ENCODE measurements at regions not wholly inside any gene's neighbourhood (a gene's known extent, or its start where the extent isn't known, plus 50 kb on each side); places are given as distances from the start of the nearest gene placed in this dataset.

GRCh38 chr2:126444512-126444911 is 211.4 kb upstream of the GYPC start:
- no peak for DNase-seq

- DNase-seq = no peak
These were observed 209.8 kb upstream of the GYPC start for GRCh38 chr2:126446106-126446695.

- DNase-seq = no peak
These were observed 207.3 kb upstream of the GYPC start for GRCh38 chr2:126448611-126449010.

GRCh38 chr2:126449677-126450076 is 206.3 kb upstream of the GYPC start:
- no peak for DNase-seq

GRCh38 chr2:126463892-126464674 is 191.9 kb upstream of the GYPC start:
- DNase-seq = no peak

- DNase-seq = no peak
These were observed 188.4 kb upstream of the GYPC start for GRCh38 chr2:126467367-126468054.

- DNase-seq = no peak
These were observed 180.9 kb upstream of the GYPC start for GRCh38 chr2:126475031-126475430.

- DNase-seq = no peak
These were observed 179.3 kb upstream of the GYPC start for GRCh38 chr2:126476691-126477090.

GRCh38 chr2:126480033-126480432 is 175.9 kb upstream of the GYPC start:
- no peak for DNase-seq

GRCh38 chr2:126482582-126483464 is 173.1 kb upstream of the GYPC start:
- DNase-seq = no peak

GRCh38 chr2:126494593-126494992 is 161.4 kb upstream of the GYPC start:
- DNase-seq = no peak

- DNase-seq = no peak
These were observed 160.8 kb upstream of the GYPC start for GRCh38 chr2:126495189-126495588.

GRCh38 chr2:126496493-126496892 is 159.5 kb upstream of the GYPC start:
- DNase-seq = no peak

GRCh38 chr2:126503476-126503875 is 152.5 kb upstream of the GYPC start:
- no peak for DNase-seq

GRCh38 chr2:126504949-126505348 is 151.0 kb upstream of the GYPC start:
- no peak for DNase-seq

- DNase-seq = no peak
These were observed 149.2 kb upstream of the GYPC start for GRCh38 chr2:126506786-126507185.

GRCh38 chr2:126507425-126507911 is 148.5 kb upstream of the GYPC start:
- DNase-seq = no peak

- DNase-seq = no peak
These were observed 145.6 kb upstream of the GYPC start for GRCh38 chr2:126510356-126510755.

- no peak for DNase-seq
These were observed 145.0 kb upstream of the GYPC start for GRCh38 chr2:126510960-126511359.

- no peak for DNase-seq
These were observed 143.9 kb upstream of the GYPC start for GRCh38 chr2:126512026-126512425.

GRCh38 chr2:126513033-126513432 is 142.9 kb upstream of the GYPC start:
- no peak for DNase-seq

- no peak for DNase-seq
These were observed 140.5 kb upstream of the GYPC start for GRCh38 chr2:126515471-126515870.

GRCh38 chr2:126518196-126518595 is 137.8 kb upstream of the GYPC start:
- DNase-seq = no peak
